Fibroblast of lung (primary cell): ENCODE measurements at regions not wholly inside any gene's neighbourhood (a gene's known extent, or its start where the extent isn't known, plus 50 kb on each side); places are given as distances from the start of the nearest gene placed in this dataset.

Experiments
- DNase-seq, 2 donors: peaks; one replicate each; pipeline versions ENCODE4 v3.0.0 to v3.0.0-alpha.2; 2010; ENCODE audit warnings: low read depth in 2 of 2
- H2AFZ ChIP-seq: 2 replicates; pipeline ENCODE4 v1.5.1; 2012; ENCODE audit warnings: low read length, control low read depth, inconsistent platforms
- H3K27ac ChIP-seq: 2 replicates; pipeline ENCODE4 v1.5.1; 2011; ENCODE audit warnings: low read length, control low read depth; ENCODE audit not compliant: insufficient read depth
- H3K27me3 ChIP-seq: 2 replicates; pipeline ENCODE4 v1.5.1; 2011; ENCODE audit warnings: mild to moderate bottlenecking, low read length; ENCODE audit not compliant: control insufficient read depth, insufficient read depth
- H3K36me3 ChIP-seq: 2 replicates; pipeline ENCODE4 v1.5.1; 2011; ENCODE audit warnings: low read length; ENCODE audit not compliant: control insufficient read depth, insufficient read depth
- H3K4me1 ChIP-seq: 2 replicates; pipeline ENCODE4 v1.5.1; 2011; ENCODE audit warnings: low read length; ENCODE audit not compliant: control insufficient read depth, insufficient read depth; ENCODE audit errors: extremely low read depth
- H3K4me2 ChIP-seq: 2 replicates; pipeline ENCODE4 v1.5.1; 2011; ENCODE audit warnings: low read length, control low read depth; ENCODE audit not compliant: insufficient read depth; ENCODE audit errors: extremely low read depth
- H3K4me3 ChIP-seq, 4 experiments: fragments of 200-600 bp in 1 of 4; sonication (generic) in 1 of 4; replicated peaks in 1 of 4; 2 replicates each; pipeline ENCODE4 v1.5.1; 2011 to 2016; ENCODE audit warnings: low read length in 4 of 4, low read depth in 3 of 4, mild to moderate bottlenecking in 3 of 4, control low read depth in 2 of 4, inconsistent platforms in 1 of 4, mixed read lengths in 1 of 4; ENCODE audit not compliant: insufficient read depth in 1 of 4; ENCODE audit errors: control extremely low read depth in 1 of 4
- H3K79me2 ChIP-seq: 2 replicates; pipeline ENCODE4 v1.5.1; 2012; ENCODE audit warnings: mild to moderate bottlenecking, low read length, inconsistent platforms; ENCODE audit not compliant: control insufficient read depth, insufficient read depth
- H3K9ac ChIP-seq: 2 replicates; pipeline ENCODE4 v1.5.1; 2011; ENCODE audit warnings: mild to moderate bottlenecking, low read length, control low read depth; ENCODE audit not compliant: insufficient read depth
- H3K9me3 ChIP-seq: 2 replicates; pipeline ENCODE4 v1.5.1; 2012; ENCODE audit warnings: low read depth, low read length; ENCODE audit not compliant: control insufficient read depth, insufficient read depth
- H4K20me1 ChIP-seq: 2 replicates; pipeline ENCODE4 v1.5.1; 2011; ENCODE audit warnings: low read length; ENCODE audit not compliant: control insufficient read depth, insufficient read depth; ENCODE audit errors: extremely low read depth
- CTCF ChIP-seq, 2 donors: IDR thresholded peaks in 1 of 2; conservative IDR thresholded peaks in 1 of 2; 1 replicate in 1 of 2; 2 replicates in 1 of 2; pipeline ENCODE4 v1.5.1; 2011 to 2012; ENCODE audit warnings: low read length in 2 of 2, control low read depth in 1 of 2, inconsistent platforms in 1 of 2, low read depth in 1 of 2, mild to moderate bottlenecking in 1 of 2
- EZH2 ChIP-seq: IDR thresholded peaks from 2 replicates; pipeline ENCODE4 v1.5.1; 2012; ENCODE audit warnings: low read length, control low read depth, mild to moderate bottlenecking; ENCODE audit errors: missing control alignments

GRCh38 chr10:123558651-123559050 lies 107.5 kb upstream of the GPR26 start:
- H3K27me3 ChIP-seq: no peaks in the 10 kb centered on the region
- H4K20me1 ChIP-seq: no peaks in the 10 kb centered on the region
- H3K79me2 ChIP-seq: no peaks in the 10 kb centered on the region
- DNase-seq: no peak
- no peak overlapping the region for H3K9ac ChIP-seq
- H3K9me3 ChIP-seq: no peaks in the 10 kb centered on the region
- H3K27ac ChIP-seq: no peak overlapping the region
- no peak overlapping the region for H3K4me3 ChIP-seq
- H2AFZ ChIP-seq: no peak overlapping the region
- no peak for TF ChIP-seq EZH2
- no peaks in the 10 kb centered on the region for H3K4me1 ChIP-seq
- no peaks in the 10 kb centered on the region for H3K36me3 ChIP-seq
- no peak overlapping the region for H3K4me2 ChIP-seq

GRCh38 chr10:123559066-123559822 lies 106.9 kb upstream of the GPR26 start:
- Histone ChIP-seq H3K27ac (no peak overlapping the region), H4K20me1 (no peaks in the 10 kb centered on the region), H3K27me3 (no peaks in the 10 kb centered on the region), H3K4me1 (no peaks in the 10 kb centered on the region), H3K36me3 (no peaks in the 10 kb centered on the region), H3K4me3 (no peak overlapping the region), H2AFZ (no peak overlapping the region), H3K9me3 (no peaks in the 10 kb centered on the region), H3K79me2 (no peaks in the 10 kb centered on the region), H3K4me2 (no peak overlapping the region), H3K9ac (no peak overlapping the region)
- TF ChIP-seq EZH2: no peak
- peak; percentile 75 to 91 for TF ChIP-seq CTCF (conservative IDR thresholded peaks at IDR 0.05 in 1 of 2, IDR thresholded peaks at IDR 0.05 in 1 of 2; ENCODE audit: low read depth in 1 of 2, low read length in 2 of 2)
- DNase-seq: peak; percentile 23 to 41

- H3K27me3 ChIP-seq: no peaks in the 10 kb centered on the region
- TF ChIP-seq CTCF (conservative IDR thresholded peaks at IDR 0.05 in 1 of 2, IDR thresholded peaks at IDR 0.05 in 1 of 2; ENCODE audit: low read depth in 1 of 2, low read length in 2 of 2) (no peak), EZH2 (no peak)
- no peak overlapping the region for H3K4me3 ChIP-seq
- H3K79me2 ChIP-seq: no peaks in the 10 kb centered on the region
- H3K4me2 ChIP-seq: no peak overlapping the region
- no peak overlapping the region for H3K27ac ChIP-seq
- no peaks in the 10 kb centered on the region for H3K4me1 ChIP-seq
- H3K9me3 ChIP-seq: no peaks in the 10 kb centered on the region
- H3K9ac ChIP-seq: no peak overlapping the region
- no peaks in the 10 kb centered on the region for H3K36me3 ChIP-seq
- H2AFZ ChIP-seq: no peak overlapping the region
- H4K20me1 ChIP-seq: no peaks in the 10 kb centered on the region
- no peak for DNase-seq
Measured at GRCh38 chr10:123559823-123560092, 106.4 kb upstream of the GPR26 start.
